ENCODE measurements at regions not wholly inside any gene's neighbourhood (a gene's known extent, or its start where the extent isn't known, plus 50 kb on each side); places are given as distances from the start of the nearest gene placed in this dataset.

GRCh38 chr9:119588874-119589744, 219.9 kb upstream of the BRINP1 start:
- DNase-seq, result no peak

- no peak for DNase-seq
Observed at GRCh38 chr9:119577881-119578280, 208.6 kb upstream of the BRINP1 start.

- DNase-seq, result no peak
Observed at GRCh38 chr9:119559986-119560385, 190.8 kb upstream of the BRINP1 start.

- no peak for DNase-seq
Observed at GRCh38 chr9:119559056-119559455, 189.8 kb upstream of the BRINP1 start.

- DNase-seq, result peak; percentile 20
Observed at GRCh38 chr9:119556129-119556875, 187.1 kb upstream of the BRINP1 start.

GRCh38 chr9:119544492-119544891, 175.3 kb upstream of the BRINP1 start:
- no peak for DNase-seq

- DNase-seq, result no peak
Observed at GRCh38 chr9:119537138-119537537, 167.9 kb upstream of the BRINP1 start.

GRCh38 chr9:119533504-119533903, 164.3 kb upstream of the BRINP1 start:
- no peak for DNase-seq

GRCh38 chr9:119526698-119527097, 157.5 kb upstream of the BRINP1 start:
- no peak for DNase-seq

GRCh38 chr9:119523508-119523907, 154.3 kb upstream of the BRINP1 start:
- no peak for DNase-seq

- no peak for DNase-seq
Observed at GRCh38 chr9:119522381-119522780, 153.1 kb upstream of the BRINP1 start.

- no peak for DNase-seq
Observed at GRCh38 chr9:119509291-119509905, 140.2 kb upstream of the BRINP1 start.

- DNase-seq, result no peak
Observed at GRCh38 chr9:119501374-119501773, 132.1 kb upstream of the BRINP1 start.

GRCh38 chr9:119500072-119500771, 131.0 kb upstream of the BRINP1 start:
- DNase-seq, result no peak

GRCh38 chr9:119487118-119487827, 118.0 kb upstream of the BRINP1 start:
- no peak for DNase-seq

- no peak for DNase-seq
Observed at GRCh38 chr9:119483153-119483552, 113.9 kb upstream of the BRINP1 start.

- DNase-seq, result no peak
Observed at GRCh38 chr9:119477197-119477596, 108.0 kb upstream of the BRINP1 start.

- DNase-seq, result no peak
Observed at GRCh38 chr9:119458068-119458467, 88.8 kb upstream of the BRINP1 start.

GRCh38 chr9:119453980-119454379, 84.7 kb upstream of the BRINP1 start:
- no peak for DNase-seq

- no peak for DNase-seq
Observed at GRCh38 chr9:119453490-119453911, 84.3 kb upstream of the BRINP1 start.

GRCh38 chr9:119451426-119451825, 82.2 kb upstream of the BRINP1 start:
- DNase-seq, result no peak

- no peak for DNase-seq
Observed at GRCh38 chr9:119443179-119443578, 73.9 kb upstream of the BRINP1 start.
